ENCODE measurements at regions not wholly inside any gene's neighbourhood (a gene's known extent, or its start where the extent isn't known, plus 50 kb on each side); places are given as distances from the start of the nearest gene placed in this dataset.
A peak's percentile ranks its signal among the peaks of the same experiment; 100 is the strongest.

DNA sequence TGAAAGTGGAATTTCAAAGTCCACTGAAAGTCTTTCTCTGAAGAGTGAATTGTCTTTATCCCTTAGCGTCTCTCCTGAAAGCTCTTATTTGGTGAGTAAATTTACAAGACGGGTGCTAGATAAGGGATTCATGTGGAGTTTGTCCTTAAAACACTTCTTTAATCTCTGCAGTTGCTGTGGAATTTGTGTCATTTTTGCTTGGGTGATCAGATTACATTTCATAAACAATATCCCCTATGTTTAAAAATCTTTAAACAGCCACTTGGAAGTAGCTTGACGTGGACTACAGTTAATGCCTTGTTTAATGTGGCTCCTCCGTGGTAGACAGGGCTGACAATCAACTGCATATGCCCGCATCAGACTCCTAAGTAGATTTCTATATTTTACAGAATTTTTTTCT lies 175.4 kb upstream of the ZNF217 start:
- peaks cover 39% of the 10 kb centered on the region for H3K4me1 Mint-ChIP-seq
- Histone ChIP-seq H3K9ac (no peak overlapping the region), H3K4me2 (no peak overlapping the region), H3K4me1 (peaks cover 24% of the 10 kb centered on the region), H3K4me3 (no peak overlapping the region), H3K36me3 (no peaks in the 10 kb centered on the region), H3K79me2 (ENCODE audit: low read depth) (no peaks in the 10 kb centered on the region), H4K20me1 (ENCODE audit: low read depth) (no peaks in the 10 kb centered on the region), H3K27me3 (peaks cover 7% of the 10 kb centered on the region), H2AFZ (replicated peaks) (no peak overlapping the region), H3K9me3 (ENCODE audit: low read depth) (no peaks in the 10 kb centered on the region), H3F3A (ENCODE audit: low read depth) (peaks cover 19% of the 10 kb centered on the region), H3K27ac (no peak overlapping the region)
- H3K27ac Mint-ChIP-seq, result no peak overlapping the region
- peaks cover 10% of the 10 kb centered on the region for H3K27me3 Mint-ChIP-seq (ENCODE audit: insufficient read depth, low read depth)
- peaks cover 4% of the 10 kb centered on the region for H3K9me3 Mint-ChIP-seq
- H3K36me3 Mint-ChIP-seq, result no peaks in the 10 kb centered on the region
- H3K4me3 Mint-ChIP-seq, result no peak overlapping the region
- no peak for DNase-seq (ENCODE audit: low spot score)
- TF ChIP-seq CTCF (IDR thresholded peaks at IDR 0.05) (no peak), EZH2 (IDR thresholded peaks at IDR 0.05) (no peak), EZH2phosphoT487 (IDR thresholded peaks at IDR 0.05) (no peak)

- Mint-ChIP-seq H3K27me3 (ENCODE audit: insufficient read depth, low read depth) (peaks cover 10% of the 10 kb centered on the region), H3K36me3 (no peaks in the 10 kb centered on the region), H3K9me3 (peaks cover 4% of the 10 kb centered on the region), H3K4me1 (peaks cover 39% of the 10 kb centered on the region), H3K4me3 (no peak overlapping the region), H3K27ac (peak overlapping the region; percentile 19)
- peak; percentile 70 for DNase-seq (ENCODE audit: low spot score)
- Histone ChIP-seq H3K4me1 (peaks cover 30% of the 10 kb centered on the region), H3K27me3 (peaks cover 7% of the 10 kb centered on the region), H3K4me3 (no peak overlapping the region), H3K27ac (no peak overlapping the region), H2AFZ (replicated peaks) (no peak overlapping the region), H3K79me2 (ENCODE audit: low read depth) (no peaks in the 10 kb centered on the region), H3F3A (ENCODE audit: low read depth) (peaks cover 21% of the 10 kb centered on the region), H3K4me2 (peak overlapping the region; percentile 37), H4K20me1 (ENCODE audit: low read depth) (no peaks in the 10 kb centered on the region), H3K9ac (no peak overlapping the region), H3K36me3 (no peaks in the 10 kb centered on the region), H3K9me3 (ENCODE audit: low read depth) (no peaks in the 10 kb centered on the region)
- TF ChIP-seq CTCF (IDR thresholded peaks at IDR 0.05) (no peak), EZH2phosphoT487 (IDR thresholded peaks at IDR 0.05) (peak; percentile 90)
These were observed 174.7 kb upstream of the ZNF217 start for GRCh38 chr20:53768329-53768728.

GRCh38 chr20:53767206-53767930 lies 173.7 kb upstream of the ZNF217 start:
- Mint-ChIP-seq H3K9me3 (peaks cover 4% of the 10 kb centered on the region), H3K4me1 (peaks cover 39% of the 10 kb centered on the region), H3K27me3 (ENCODE audit: insufficient read depth, low read depth) (peaks cover 12% of the 10 kb centered on the region), H3K36me3 (no peaks in the 10 kb centered on the region), H3K27ac (peak overlapping the region; percentile 23), H3K4me3 (no peak overlapping the region)
- Histone ChIP-seq H3K27ac (no peak overlapping the region), H4K20me1 (ENCODE audit: low read depth) (no peaks in the 10 kb centered on the region), H2AFZ (replicated peaks) (no peak overlapping the region), H3K9me3 (ENCODE audit: low read depth) (no peaks in the 10 kb centered on the region), H3K36me3 (no peaks in the 10 kb centered on the region), H3K9ac (no peak overlapping the region), H3K27me3 (peaks cover 7% of the 10 kb centered on the region), H3K4me1 (peaks cover 30% of the 10 kb centered on the region), H3K79me2 (ENCODE audit: low read depth) (no peaks in the 10 kb centered on the region), H3K4me3 (no peak overlapping the region), H3F3A (ENCODE audit: low read depth) (peaks cover 23% of the 10 kb centered on the region), H3K4me2 (no peak overlapping the region)
- TF ChIP-seq EZH2 (IDR thresholded peaks at IDR 0.05) (no peak), EZH2phosphoT487 (IDR thresholded peaks at IDR 0.05) (no peak), CTCF (IDR thresholded peaks at IDR 0.05) (no peak)
- DNase-seq (ENCODE audit: low spot score), result no peak

Data from neural progenitor cell (in vitro differentiated cells).